B cell (primary cell): ENCODE measurements at regions not wholly inside any gene's neighbourhood (a gene's known extent, or its start where the extent isn't known, plus 50 kb on each side); places are given as distances from the start of the nearest gene placed in this dataset.

ENCODE experiments used
- ATAC-seq: fragments of 200-7000 bp; cut with Tn5 transposase; one replicate; pipeline ENCODE4 v1.10.0; 2021; ENCODE audit warnings: low read depth, mild to moderate bottlenecking, moderate number of reproducible peaks, moderate library complexity
- CTCF ChIA-PET: fragments of 350-600 bp; sonication (Branson Sonifier 250); formaldehyde crosslinking; loops from one replicate; lab custom pipeline; 2021; ENCODE audit warnings: antibody characterized with exemption, inconsistent platforms; lab: Charles Lee
- POLR2A ChIA-PET: fragments of 350-600 bp; sonication (Branson Sonifier 250); formaldehyde crosslinking; loops from one replicate; lab custom pipeline; 2021; ENCODE audit warnings: antibody characterized with exemption; lab: Charles Lee
- DNase-seq: peaks from one replicate; pipeline ENCODE4 v3.0.0; 2013
- H2AFZ ChIP-seq: 2 replicates; pipeline ENCODE4 v1.6.1; 2012; ENCODE audit warnings: mild to moderate bottlenecking, low read depth, low read length; ENCODE audit not compliant: insufficient read depth, poor library complexity, severe bottlenecking
- H3K27ac ChIP-seq, 2 donors: 1 replicate in 1 of 2; 2 replicates in 1 of 2; pipeline ENCODE4 v1.5.1; 2012 to 2013; ENCODE audit warnings: low read length in 2 of 2, mild to moderate bottlenecking in 2 of 2, moderate library complexity in 1 of 2
- H3K27me3 ChIP-seq, 4 experiments: fragments of 200-600 bp in 1 of 4; sonication (generic) in 1 of 4; replicated peaks in 1 of 4; 1 replicate in 2 of 4; 2 replicates in 2 of 4; pipeline versions ENCODE4 v1.6.1 to v1.7.0; 2013 to 2016; ENCODE audit warnings: low read length in 3 of 4, mild to moderate bottlenecking in 2 of 4, mixed read lengths in 1 of 4, moderate library complexity in 1 of 4; ENCODE audit not compliant: insufficient read depth in 4 of 4, control insufficient read depth in 3 of 4; ENCODE audit errors: control extremely low read depth in 1 of 4
- H3K36me3 ChIP-seq, 2 experiments: replicated peaks in 1 of 2; 1 replicate in 1 of 2; 2 replicates in 1 of 2; pipeline versions ENCODE4 v1.6.1 to v1.7.1; 2013; ENCODE audit warnings: low read length in 1 of 2; ENCODE audit not compliant: insufficient read depth in 2 of 2, control insufficient read depth in 1 of 2; ENCODE audit errors: control extremely low read depth in 1 of 2, extremely low read depth in 1 of 2
- H3K4me1 ChIP-seq, 2 donors: fragments of 200-600 bp in 1 of 2; sonication (generic) in 1 of 2; 1 replicate in 1 of 2; 2 replicates in 1 of 2; pipeline versions ENCODE4 v1.5.1 to v1.6.1; 2013 to 2017; ENCODE audit warnings: low read length in 2 of 2; ENCODE audit not compliant: control insufficient read depth in 2 of 2, insufficient read depth in 2 of 2
- H3K4me2 ChIP-seq: replicated peaks from 2 replicates; pipeline ENCODE3; 2012; ENCODE audit warnings: mild to moderate bottlenecking, low read depth, low read length; ENCODE audit not compliant: poor library complexity, severe bottlenecking
- H3K4me3 ChIP-seq, 5 experiments: fragments of 200-600 bp in 1 of 5; sonication (generic) in 1 of 5; 1 replicate in 3 of 5; 2 replicates in 2 of 5; pipeline versions ENCODE4 v1.5.1 to v1.7.0; 2011 to 2016; ENCODE audit warnings: low read length in 4 of 5, mild to moderate bottlenecking in 4 of 5, low read depth in 2 of 5, control low read depth in 1 of 5, moderate library complexity in 1 of 5; ENCODE audit not compliant: insufficient read depth in 1 of 5; ENCODE audit errors: control extremely low read depth in 1 of 5, extremely low read depth in 1 of 5
- H3K79me2 ChIP-seq: fragments of 200-600 bp; sonication (generic); one replicate; pipeline ENCODE4 v1.6.0; 2016; ENCODE audit warnings: low read length; ENCODE audit not compliant: control insufficient read depth, insufficient read depth
- H3K9ac ChIP-seq: fragments of 200-600 bp; sonication (generic); 2 replicates; pipeline ENCODE4 v1.6.1; 2017; ENCODE audit warnings: mild to moderate bottlenecking, low read length, moderate library complexity
- H3K9me3 ChIP-seq, 3 donors: one replicate each; pipeline versions ENCODE4 v1.6.1 to v1.7.1; 2013; ENCODE audit warnings: low read length in 2 of 3; ENCODE audit not compliant: control insufficient read depth in 2 of 3, insufficient read depth in 1 of 3; ENCODE audit errors: control extremely low read depth in 1 of 3
- H4K20me1 ChIP-seq: 2 replicates; pipeline ENCODE4 v1.6.0; 2012; ENCODE audit warnings: mild to moderate bottlenecking, low read length; ENCODE audit not compliant: insufficient read depth, control insufficient read depth, poor library complexity, severe bottlenecking
- H3K27ac Mint-ChIP-seq: one replicate; pipeline ENCODE4 v1.8.0; 2021; ENCODE audit warnings: mixed read lengths
- H3K27me3 Mint-ChIP-seq: one replicate; pipeline ENCODE4 v1.8.0; 2021; ENCODE audit warnings: mixed read lengths
- H3K4me1 Mint-ChIP-seq: one replicate; pipeline ENCODE4 v1.8.0; 2021; ENCODE audit warnings: mixed read lengths
- H3K4me3 Mint-ChIP-seq: one replicate; pipeline ENCODE4 v1.8.0; 2021; ENCODE audit warnings: mixed read lengths
- H3K9me3 Mint-ChIP-seq: one replicate; pipeline ENCODE4 v1.8.0; 2022; ENCODE audit warnings: mixed read lengths; ENCODE audit not compliant: insufficient read depth
- EZH2 ChIP-seq: IDR thresholded peaks from 2 replicates; pipeline ENCODE4 v1.6.1; 2012; ENCODE audit warnings: borderline replicate concordance, low read depth, mild to moderate bottlenecking, moderate library complexity, low read length; ENCODE audit not compliant: insufficient read depth, poor library complexity, severe bottlenecking
- WGBS: methylation state at CpG from one replicate; pipeline ENCODE4 v1.1.5; 2013; ENCODE audit warnings: missing lambda C conversion rate; ENCODE audit not compliant: insufficient coverage; 5-methylcytosine and 5-hydroxymethylcytosine counted together
- intact Hi-C: fragments of 100-400 bp; cut with micrococcal nuclease; formaldehyde crosslinking; loops from one replicate; pipeline ENCODE4 v1.10.0; 2022
- TF ChIP-seq, protein P1 (sequence below): fragments of 200-600 bp; IDR thresholded peaks from one replicate; pipeline ENCODE4 v1.8.0; 2022; ENCODE audit warnings: antibody characterized with exemption, mild to moderate bottlenecking

DNA sequence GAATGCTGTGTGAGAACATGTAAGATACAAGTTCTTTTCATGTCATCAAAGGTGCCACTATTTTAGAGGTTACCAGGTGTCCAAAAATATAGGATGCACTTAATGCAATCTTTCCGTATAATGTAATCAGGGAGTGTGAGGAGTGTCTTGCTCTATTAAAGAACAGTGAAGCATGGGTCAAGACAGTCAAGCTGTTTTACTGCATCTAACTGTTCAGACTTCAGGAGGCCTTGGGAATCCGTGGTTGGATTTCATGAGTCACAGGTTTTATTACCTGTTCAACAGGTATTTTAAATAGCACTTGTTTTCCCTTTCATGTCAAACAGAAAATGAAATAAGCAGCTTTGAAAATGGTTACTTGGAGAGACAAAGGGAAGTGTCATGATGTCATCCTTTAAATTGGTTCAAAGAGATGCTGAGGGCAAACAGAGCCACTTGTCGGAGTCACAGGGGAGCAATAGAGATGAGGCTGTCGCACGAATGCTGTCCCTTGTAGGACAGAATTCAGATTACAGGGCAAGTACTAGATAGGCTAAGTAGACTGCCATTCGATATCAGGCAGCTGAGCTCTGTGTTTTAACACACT, 621.5 kb downstream of the QKI start:
- Histone ChIP-seq H3K9me3 (peaks cover 0 to 5% (median 0%) of the 10 kb centered on the region in 3 donors), H3K27me3 (no peaks in the 10 kb centered on the region), H3K4me3 (no peak overlapping the region), H3K9ac (no peak overlapping the region), H3K36me3 (no peaks in the 10 kb centered on the region), H3K27ac (no peak overlapping the region), H2AFZ (no peak overlapping the region), H3K4me1 (no peaks in the 10 kb centered on the region), H3K4me2 (no peak overlapping the region), H3K79me2 (no peaks in the 10 kb centered on the region), H4K20me1 (no peaks in the 10 kb centered on the region)
- POLR2A ChIA-PET = no interaction called here
- H3K4me3 Mint-ChIP-seq = no peak overlapping the region
- H3K4me1 Mint-ChIP-seq = no peaks in the 10 kb centered on the region
- H3K27me3 Mint-ChIP-seq = peaks cover 6% of the 10 kb centered on the region
- DNase-seq (no peak), ATAC-seq (no peak)
- TF ChIP-seq, protein P1, sequence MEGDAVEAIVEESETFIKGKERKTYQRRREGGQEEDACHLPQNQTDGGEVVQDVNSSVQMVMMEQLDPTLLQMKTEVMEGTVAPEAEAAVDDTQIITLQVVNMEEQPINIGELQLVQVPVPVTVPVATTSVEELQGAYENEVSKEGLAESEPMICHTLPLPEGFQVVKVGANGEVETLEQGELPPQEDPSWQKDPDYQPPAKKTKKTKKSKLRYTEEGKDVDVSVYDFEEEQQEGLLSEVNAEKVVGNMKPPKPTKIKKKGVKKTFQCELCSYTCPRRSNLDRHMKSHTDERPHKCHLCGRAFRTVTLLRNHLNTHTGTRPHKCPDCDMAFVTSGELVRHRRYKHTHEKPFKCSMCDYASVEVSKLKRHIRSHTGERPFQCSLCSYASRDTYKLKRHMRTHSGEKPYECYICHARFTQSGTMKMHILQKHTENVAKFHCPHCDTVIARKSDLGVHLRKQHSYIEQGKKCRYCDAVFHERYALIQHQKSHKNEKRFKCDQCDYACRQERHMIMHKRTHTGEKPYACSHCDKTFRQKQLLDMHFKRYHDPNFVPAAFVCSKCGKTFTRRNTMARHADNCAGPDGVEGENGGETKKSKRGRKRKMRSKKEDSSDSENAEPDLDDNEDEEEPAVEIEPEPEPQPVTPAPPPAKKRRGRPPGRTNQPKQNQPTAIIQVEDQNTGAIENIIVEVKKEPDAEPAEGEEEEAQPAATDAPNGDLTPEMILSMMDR = no peak
- TF ChIP-seq EZH2 = no peak
- no peaks in the 10 kb centered on the region for H3K9me3 Mint-ChIP-seq
- no peak overlapping the region for H3K27ac Mint-ChIP-seq
- intact Hi-C loops = no loop called here
- WGBS = 86% methylated on average over 4 of the region's 6 CpGs
- CTCF ChIA-PET = no interaction called here

DNA sequence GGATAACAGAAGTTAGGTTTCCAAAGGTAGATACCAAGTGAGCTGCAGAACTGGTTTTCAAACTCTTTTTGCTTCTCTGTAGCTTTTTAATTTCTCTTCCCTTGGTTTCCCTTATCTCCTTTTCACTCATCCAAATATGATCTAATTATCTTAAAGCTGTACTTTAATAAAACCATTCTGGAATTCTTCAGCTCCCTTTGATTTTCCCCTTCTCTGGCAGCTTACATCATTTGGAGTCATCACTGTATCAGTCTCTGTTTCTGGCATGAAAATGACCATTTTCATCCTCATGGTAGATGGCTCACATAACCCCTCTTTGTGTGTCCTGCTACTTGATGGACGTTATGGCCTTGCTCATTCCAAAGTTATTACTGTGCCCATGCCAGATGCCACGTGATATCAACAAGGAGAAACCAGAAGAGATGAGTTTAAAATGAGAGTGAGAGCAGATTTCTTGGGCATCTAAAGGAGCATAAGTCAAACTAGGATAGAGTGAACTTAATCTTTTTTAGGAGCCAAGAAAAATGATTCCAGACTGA, 620.2 kb downstream of the QKI start:
- H3K27ac ChIP-seq = no peak overlapping the region
- Mint-ChIP-seq H3K4me3 (no peak overlapping the region), H3K4me1 (no peaks in the 10 kb centered on the region), H3K27ac (no peak overlapping the region), H3K27me3 (peaks cover 6% of the 10 kb centered on the region), H3K9me3 (no peaks in the 10 kb centered on the region)
- H3K36me3 ChIP-seq = no peaks in the 10 kb centered on the region
- H4K20me1 ChIP-seq = no peaks in the 10 kb centered on the region
- DNase-seq (no peak), ATAC-seq (no peak)
- no peaks in the 10 kb centered on the region for H3K4me1 ChIP-seq
- no peak overlapping the region for H3K4me3 ChIP-seq
- H3K9ac ChIP-seq = no peak overlapping the region
- intact Hi-C loops = no loop called here
- H3K9me3 ChIP-seq = no peaks in the 10 kb centered on the region
- H3K4me2 ChIP-seq = no peak overlapping the region
- CTCF ChIA-PET = no interaction called here
- no peaks in the 10 kb centered on the region for H3K79me2 ChIP-seq
- POLR2A ChIA-PET = no interaction called here
- H2AFZ ChIP-seq = no peak overlapping the region
- TF ChIP-seq EZH2 = no peak
- TF ChIP-seq, protein P1 = no peak
- 100% methylated on average over 1 of the region's 2 CpGs for WGBS
- no peaks in the 10 kb centered on the region for H3K27me3 ChIP-seq
